SJCRH30 (cell line): ENCODE measurements at regions not wholly inside any gene's neighbourhood (a gene's known extent, or its start where the extent isn't known, plus 50 kb on each side); places are given as distances from the start of the nearest gene placed in this dataset.
"Not testable (repeated sequence)": the region's sequence is repeated elsewhere in the genome, so short reads cannot be mapped to it uniquely, and the experiment has no call there.

Source experiments
- DNase-seq, 2 experiments: peaks; one replicate each; pipeline ENCODE4 v3.0.0-alpha.2; 2015 to 2020
- H3K27ac ChIP-seq: fragments of 250-450 bp; sonication (Bioruptor Pico); 2 replicates; pipeline ENCODE4 v1.5.1; 2020; ENCODE audit warnings: mild to moderate bottlenecking, moderate library complexity
- H3K27me3 ChIP-seq: fragments of 250-450 bp; sonication (Bioruptor Pico); 2 replicates; pipeline ENCODE4 v1.5.1; 2020; ENCODE audit warnings: mild to moderate bottlenecking, moderate library complexity
- H3K36me3 ChIP-seq: fragments of 250-450 bp; sonication (Bioruptor Pico); 2 replicates; pipeline ENCODE4 v1.5.1; 2020; ENCODE audit warnings: mild to moderate bottlenecking, moderate library complexity
- H3K4me1 ChIP-seq: fragments of 250-450 bp; sonication (Bioruptor Pico); 2 replicates; pipeline ENCODE4 v1.5.1; 2020; ENCODE audit warnings: mild to moderate bottlenecking, moderate library complexity
- H3K4me3 ChIP-seq: fragments of 250-450 bp; sonication (Bioruptor Pico); 2 replicates; pipeline ENCODE4 v1.5.1; 2020; ENCODE audit warnings: mild to moderate bottlenecking, moderate library complexity
- H3K9me3 ChIP-seq: fragments of 250-450 bp; sonication (Bioruptor Pico); replicated peaks from 2 replicates; pipeline ENCODE4 v1.5.1; 2020; ENCODE audit warnings: mild to moderate bottlenecking, moderate library complexity

DNA sequence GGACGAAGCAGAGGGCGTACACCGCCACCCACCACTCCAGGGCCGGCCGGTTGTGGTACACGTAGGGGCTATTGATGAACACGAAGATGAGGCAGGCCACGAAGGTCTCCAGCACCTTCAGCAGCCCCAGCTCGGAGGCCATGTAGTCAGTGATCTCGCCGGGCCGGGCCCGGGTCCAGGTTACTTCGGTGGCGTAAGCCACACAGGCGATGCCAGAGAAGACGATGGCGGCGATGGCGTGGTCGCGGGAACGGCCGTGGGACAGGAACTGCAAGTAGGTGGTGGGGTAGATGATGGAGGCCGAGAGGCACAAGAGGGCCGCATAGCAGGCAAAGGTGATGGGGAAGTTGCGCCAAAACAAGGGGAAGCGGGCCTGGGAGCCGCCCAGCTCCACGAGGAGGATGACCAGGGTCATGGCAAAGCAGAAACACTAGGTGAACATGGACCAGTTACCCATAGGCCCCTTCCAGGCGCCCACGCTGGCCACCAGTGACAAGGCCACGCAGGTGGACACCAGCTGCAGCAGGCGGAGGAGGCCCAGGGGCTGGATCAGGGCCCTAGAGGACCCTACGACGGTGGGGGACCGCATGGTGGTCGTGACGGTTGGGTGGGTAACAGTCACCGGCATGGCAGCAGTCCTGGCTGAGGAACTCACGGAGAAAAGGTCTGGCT lies 128.4 kb upstream of the FAM98A start:
- no peaks in the 10 kb centered on the region for H3K4me1 ChIP-seq
- H3K27me3 ChIP-seq = no peaks in the 10 kb centered on the region
- H3K4me3 ChIP-seq = no peak overlapping the region
- DNase-seq = no peak
- no peaks in the 10 kb centered on the region for H3K36me3 ChIP-seq
- no peaks in the 10 kb centered on the region for H3K9me3 ChIP-seq
- H3K27ac ChIP-seq = no peak overlapping the region

DNA sequence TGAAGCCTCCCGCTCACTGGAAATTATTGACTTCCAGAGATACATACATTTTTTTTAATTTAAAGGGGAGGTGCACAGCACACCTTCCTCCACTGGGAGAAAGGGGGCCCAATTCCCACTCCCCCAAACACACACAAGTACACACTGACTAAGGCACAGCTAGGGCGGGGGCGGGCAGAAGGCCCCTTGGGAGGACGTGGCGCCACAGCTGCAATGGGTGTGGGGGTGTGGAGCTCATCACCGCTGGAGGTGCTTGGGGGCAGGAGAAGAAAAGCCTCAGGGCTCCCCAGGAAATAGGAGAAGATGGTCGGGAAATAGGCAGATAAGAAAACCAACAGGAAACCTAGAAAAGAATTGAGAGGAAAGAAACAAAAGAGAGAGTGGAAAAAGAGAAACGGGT lies 127.3 kb upstream of the FAM98A start:
- H3K27ac ChIP-seq = no peak overlapping the region
- H3K27me3 ChIP-seq = no peaks in the 10 kb centered on the region
- H3K9me3 ChIP-seq = no peaks in the 10 kb centered on the region
- no peaks in the 10 kb centered on the region for H3K36me3 ChIP-seq
- DNase-seq = no peak
- no peak overlapping the region for H3K4me3 ChIP-seq
- H3K4me1 ChIP-seq = no peaks in the 10 kb centered on the region

DNA sequence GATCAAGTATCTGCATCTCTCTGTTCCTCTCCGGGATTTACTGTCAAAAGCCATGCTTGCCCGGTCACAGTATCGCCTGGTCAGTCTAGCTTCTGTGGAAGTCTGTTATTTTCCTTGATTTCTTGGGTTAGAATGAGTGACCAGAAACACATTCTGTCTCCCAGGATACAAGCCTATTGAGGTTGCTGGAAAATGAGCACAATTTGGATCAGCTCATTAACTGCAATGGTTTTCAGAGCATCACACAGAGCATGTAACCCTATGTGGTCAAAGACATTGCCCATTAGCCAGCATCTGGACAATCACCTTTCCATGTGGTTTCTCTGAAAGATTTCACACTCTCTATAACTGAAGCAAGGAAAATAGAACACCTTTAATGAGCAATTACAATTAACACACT lies 124.2 kb upstream of the FAM98A start:
- Histone ChIP-seq H3K36me3 (no peaks in the 10 kb centered on the region), H3K9me3 (no peaks in the 10 kb centered on the region; the same call in 1 of the 2 replicates), H3K4me3 (no peak overlapping the region), H3K4me1 (no peaks in the 10 kb centered on the region), H3K27ac (no peak overlapping the region), H3K27me3 (no peaks in the 10 kb centered on the region)
- no peak for DNase-seq

DNA sequence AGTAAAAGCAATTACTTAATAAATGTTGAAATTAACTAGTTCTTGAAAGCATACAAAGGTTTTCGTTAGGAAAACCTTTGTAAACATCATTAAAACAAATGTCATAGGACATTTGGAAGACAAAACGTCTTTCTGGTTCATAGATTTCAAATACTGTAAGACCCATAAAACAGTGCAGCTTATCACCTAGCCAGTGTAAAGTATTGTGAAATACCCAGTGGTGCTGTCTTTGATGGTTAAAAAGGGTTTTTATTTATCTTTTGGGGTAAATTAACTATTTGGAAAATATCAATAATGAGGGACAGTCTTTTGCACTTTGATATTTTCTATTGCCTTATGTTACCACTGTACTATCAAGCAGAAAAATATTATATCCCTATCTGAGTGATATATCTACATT lies 120.0 kb upstream of the FAM98A start:
- Histone ChIP-seq H3K9me3 (no peaks in the 10 kb centered on the region; the same call in 1 of the 2 replicates), H3K4me1 (no peaks in the 10 kb centered on the region), H3K27ac (no peak overlapping the region), H3K27me3 (peaks cover 2% of the 10 kb centered on the region; the same call in 1 of the 2 replicates), H3K4me3 (no peak overlapping the region), H3K36me3 (no peaks in the 10 kb centered on the region)
- no peak for DNase-seq

DNA sequence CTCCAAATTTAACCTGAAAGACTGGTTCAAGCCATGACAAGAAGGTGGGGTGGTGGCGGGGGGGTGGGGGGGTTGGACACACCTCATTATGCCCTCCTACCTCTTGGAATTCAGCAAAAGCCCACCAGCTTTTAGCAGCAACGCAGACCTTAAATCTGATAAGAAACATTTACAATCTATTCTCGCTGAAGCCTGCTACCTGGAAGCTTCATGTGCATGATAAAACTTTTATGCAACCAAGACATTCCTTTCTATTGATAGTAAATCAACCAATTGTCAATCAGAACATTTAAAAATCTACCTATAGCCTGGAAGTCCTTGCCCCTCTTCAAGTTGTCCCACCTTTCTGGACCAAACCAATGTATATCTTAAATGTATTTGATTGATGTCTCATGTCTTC lies 113.6 kb upstream of the FAM98A start:
- no peaks in the 10 kb centered on the region for H3K36me3 ChIP-seq
- no peak overlapping the region for H3K4me3 ChIP-seq
- peaks cover 2% of the 10 kb centered on the region; the same call in 1 of the 2 replicates for H3K27me3 ChIP-seq
- no peaks in the 10 kb centered on the region for H3K9me3 ChIP-seq
- H3K27ac ChIP-seq = no peak overlapping the region
- no peak for DNase-seq
- H3K4me1 ChIP-seq = no peaks in the 10 kb centered on the region

DNA sequence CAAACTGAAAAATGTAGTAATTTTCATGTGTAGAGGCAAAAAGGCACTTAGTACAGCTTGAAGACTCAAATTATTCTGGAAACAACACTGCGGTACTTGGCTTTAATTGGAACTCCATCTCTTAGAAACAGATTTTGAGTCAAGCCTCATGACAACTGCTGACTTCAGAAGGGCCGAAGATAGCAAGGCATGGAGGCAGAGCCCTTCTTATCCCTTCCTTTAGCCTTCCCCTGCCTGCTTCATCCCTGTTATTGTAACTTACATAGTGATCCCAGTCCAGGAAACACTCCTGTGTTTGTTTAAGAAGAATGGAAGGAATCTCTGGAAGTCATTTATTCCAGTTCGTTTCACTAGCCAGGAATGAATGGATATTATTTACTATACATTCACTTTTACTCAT lies 110.9 kb upstream of the FAM98A start:
- H3K36me3 ChIP-seq = no peaks in the 10 kb centered on the region

DNA sequence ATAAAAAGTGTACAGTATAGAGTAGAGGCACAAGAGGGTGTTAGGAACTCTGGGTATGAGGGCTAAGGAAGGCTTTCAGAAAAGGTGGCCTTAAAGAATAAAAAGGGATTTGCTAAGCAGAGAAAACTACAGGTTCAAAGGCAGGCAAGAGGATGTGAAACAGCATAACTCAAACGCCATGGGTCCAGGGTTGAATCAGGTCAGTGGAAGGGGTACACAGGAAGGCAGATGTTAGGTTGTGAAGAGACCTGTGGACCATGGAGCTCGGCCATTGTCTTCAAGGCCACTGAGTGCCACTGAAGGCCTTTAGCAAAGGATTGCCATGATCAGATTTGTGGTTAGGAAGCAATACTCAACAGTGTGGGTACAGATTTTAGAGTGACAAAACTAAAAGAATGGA lies 108.2 kb upstream of the FAM98A start:
- Histone ChIP-seq H3K9me3 (no peaks in the 10 kb centered on the region; the same call in 1 of the 2 replicates), H3K36me3 (no peaks in the 10 kb centered on the region), H3K27me3 (no peaks in the 10 kb centered on the region), H3K27ac (no peak overlapping the region), H3K4me1 (no peaks in the 10 kb centered on the region), H3K4me3 (peak overlapping the region; percentile 43)
- DNase-seq = no peak

More for the DNA sequence above, 110.9 kb upstream of the FAM98A start:
- Histone ChIP-seq H3K4me1 (no peaks in the 10 kb centered on the region), H3K27me3 (no peaks in the 10 kb centered on the region), H3K27ac (no peak overlapping the region), H3K4me3 (no peak overlapping the region), H3K9me3 (no peaks in the 10 kb centered on the region)
- DNase-seq = no peak

DNA sequence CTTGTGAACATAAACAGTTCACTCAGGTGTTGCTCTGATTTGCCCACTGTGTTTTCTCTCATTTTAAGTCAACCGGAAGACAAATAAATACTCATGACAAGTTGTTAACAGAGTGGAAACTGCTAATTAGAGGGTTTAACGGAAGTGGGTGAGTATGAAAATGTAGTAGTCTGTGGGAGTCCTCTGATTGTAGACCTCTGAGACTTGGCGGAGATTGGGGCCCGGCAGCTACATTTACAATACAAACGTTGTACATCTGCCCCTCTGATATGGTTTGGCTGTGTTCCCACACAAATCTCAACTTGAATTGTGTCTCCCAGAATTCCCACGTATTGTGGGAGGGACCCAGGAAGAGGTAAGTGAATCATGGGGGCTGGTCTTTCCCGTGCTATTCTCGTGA lies 107.3 kb upstream of the FAM98A start:
- H3K36me3 ChIP-seq = no peaks in the 10 kb centered on the region
- no peaks in the 10 kb centered on the region; the same call in 1 of the 2 replicates for H3K9me3 ChIP-seq
- peak; percentile 50 to 58 for DNase-seq
- H3K27ac ChIP-seq = no peak overlapping the region
- no peaks in the 10 kb centered on the region for H3K27me3 ChIP-seq
- H3K4me3 ChIP-seq = peak overlapping the region; percentile 43
- no peaks in the 10 kb centered on the region for H3K4me1 ChIP-seq

DNA sequence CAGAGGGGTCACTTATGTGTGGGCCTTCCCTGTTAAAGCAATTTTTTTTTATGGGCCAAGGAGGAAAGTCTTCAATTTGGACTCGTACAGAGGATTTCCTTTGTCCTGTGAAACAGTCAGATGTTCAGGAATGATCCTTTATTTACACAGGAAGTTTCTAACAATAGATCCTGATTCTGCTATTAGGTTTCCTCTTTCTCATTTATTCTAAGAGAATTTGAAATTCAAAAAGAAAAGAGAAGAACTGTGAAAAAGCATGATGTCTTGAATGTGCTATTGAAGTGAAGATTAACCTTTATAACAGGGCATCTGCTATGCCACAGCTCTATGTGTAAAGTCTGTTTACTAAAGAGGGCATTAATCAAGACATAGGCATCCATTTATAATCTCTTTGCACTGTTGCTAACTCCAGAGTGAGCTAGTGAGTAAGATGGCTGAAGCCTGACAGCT lies 105.3 kb upstream of the FAM98A start:
- DNase-seq = no peak
- Histone ChIP-seq H3K9me3 (no peaks in the 10 kb centered on the region; the same call in 1 of the 2 replicates), H3K36me3 (no peaks in the 10 kb centered on the region), H3K27me3 (no peaks in the 10 kb centered on the region), H3K27ac (no peak overlapping the region), H3K4me1 (no peaks in the 10 kb centered on the region), H3K4me3 (no peak overlapping the region)

DNA sequence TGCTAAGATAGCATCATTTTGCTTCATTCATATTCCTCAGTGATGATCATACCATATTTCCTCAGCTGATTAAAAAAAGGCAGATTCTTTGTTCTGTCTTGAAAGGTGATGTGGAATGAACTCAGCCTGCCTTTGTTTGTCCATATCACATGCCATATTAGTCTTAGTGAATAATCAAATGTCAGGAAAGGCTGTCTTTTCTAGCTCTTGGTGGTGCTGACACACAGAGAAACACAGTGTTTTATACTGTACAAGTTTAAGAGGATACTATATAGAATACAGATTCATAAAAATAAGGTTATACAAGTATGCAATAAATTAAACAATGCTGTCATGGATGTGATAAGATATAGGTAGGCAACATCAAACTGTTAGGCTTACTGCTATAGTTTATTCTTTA lies 97.1 kb upstream of the FAM98A start:
- no peaks in the 10 kb centered on the region for H3K36me3 ChIP-seq
- no peak for DNase-seq

DNA sequence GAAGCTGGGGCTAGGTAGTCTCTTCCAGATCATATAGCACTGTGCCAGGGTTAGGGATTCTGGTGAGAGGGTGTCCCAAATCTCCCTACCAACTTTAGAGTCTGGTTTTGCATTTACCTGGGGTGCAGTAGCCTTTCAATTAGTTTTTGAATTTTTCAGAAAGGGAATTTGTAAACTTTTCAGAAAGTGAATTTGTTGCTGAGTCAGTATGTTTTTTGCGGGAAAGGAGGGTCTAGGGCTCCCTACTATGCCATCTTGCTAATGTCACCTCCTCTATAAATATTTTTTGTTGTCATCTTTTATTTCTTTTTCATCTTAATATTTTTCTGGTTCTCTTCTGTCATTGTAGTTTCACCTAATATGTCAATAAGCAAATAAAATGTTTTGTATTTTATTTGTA lies 95.8 kb upstream of the FAM98A start:
- H3K36me3 ChIP-seq = no peaks in the 10 kb centered on the region
- no peak overlapping the region for H3K27ac ChIP-seq
- no peaks in the 10 kb centered on the region for H3K27me3 ChIP-seq
- DNase-seq = no peak
- no peaks in the 10 kb centered on the region for H3K4me1 ChIP-seq
- H3K9me3 ChIP-seq = no peaks in the 10 kb centered on the region
- no peak overlapping the region for H3K4me3 ChIP-seq

More for the DNA sequence above, 97.1 kb upstream of the FAM98A start:
- Histone ChIP-seq H3K27me3 (no peaks in the 10 kb centered on the region), H3K4me3 (no peak overlapping the region), H3K27ac (no peak overlapping the region), H3K9me3 (no peaks in the 10 kb centered on the region), H3K4me1 (no peaks in the 10 kb centered on the region)

DNA sequence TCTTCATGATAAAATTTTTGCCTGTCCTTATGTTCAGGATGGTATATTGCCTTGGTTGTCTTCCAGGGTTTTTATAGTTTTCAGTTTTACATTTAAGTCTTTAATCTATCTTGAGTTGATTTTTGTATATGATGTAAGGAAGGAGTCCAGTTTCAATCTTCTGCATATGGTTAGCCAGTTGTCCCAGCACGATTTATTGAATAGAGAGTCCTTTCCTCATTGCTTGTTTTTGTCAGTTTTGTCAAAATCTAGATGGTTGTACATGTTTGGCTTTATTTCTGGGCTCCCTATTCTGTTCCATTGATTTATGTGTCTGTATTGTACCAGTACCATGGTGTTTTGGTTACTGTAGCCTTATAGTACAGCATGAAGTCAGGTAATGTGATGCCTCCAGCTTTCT lies 91.6 kb upstream of the FAM98A start:
- H3K27me3 ChIP-seq, H3K4me1 ChIP-seq, H3K27ac ChIP-seq: not testable (repeated sequence)

DNA sequence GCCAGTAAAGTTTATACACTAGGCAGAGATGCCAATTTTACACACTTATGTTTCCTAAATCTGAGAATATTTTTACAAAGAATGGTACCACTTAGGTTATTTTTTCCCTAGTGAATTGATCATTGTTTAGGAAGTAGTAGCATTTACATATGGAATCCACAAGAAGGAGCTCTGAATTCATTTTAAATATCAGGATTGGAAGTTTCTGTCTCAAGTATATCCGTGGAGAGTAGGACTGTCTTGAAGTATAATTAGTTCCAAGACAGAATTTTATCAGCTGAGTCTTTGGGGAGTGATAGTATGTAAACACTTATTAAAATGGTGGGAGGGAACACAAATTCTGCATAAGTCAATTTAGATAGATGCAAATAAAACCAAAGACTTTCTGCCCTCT lies 82.3 kb upstream of the FAM98A start:
- peak in 1 of 2 experiments; percentile 41 for DNase-seq
- H3K27me3 ChIP-seq = no peaks in the 10 kb centered on the region
- H3K9me3 ChIP-seq = peaks cover 3% of the 10 kb centered on the region; the same call in 1 of the 2 replicates
- no peaks in the 10 kb centered on the region for H3K36me3 ChIP-seq
- no peak overlapping the region for H3K4me3 ChIP-seq
- no peak overlapping the region for H3K27ac ChIP-seq
- H3K4me1 ChIP-seq = no peaks in the 10 kb centered on the region

More for the DNA sequence above, 91.6 kb upstream of the FAM98A start:
- not testable (repeated sequence) for H3K36me3 ChIP-seq, H3K4me3 ChIP-seq, DNase-seq
- H3K9me3 ChIP-seq = peaks cover 10% of the 10 kb centered on the region

DNA sequence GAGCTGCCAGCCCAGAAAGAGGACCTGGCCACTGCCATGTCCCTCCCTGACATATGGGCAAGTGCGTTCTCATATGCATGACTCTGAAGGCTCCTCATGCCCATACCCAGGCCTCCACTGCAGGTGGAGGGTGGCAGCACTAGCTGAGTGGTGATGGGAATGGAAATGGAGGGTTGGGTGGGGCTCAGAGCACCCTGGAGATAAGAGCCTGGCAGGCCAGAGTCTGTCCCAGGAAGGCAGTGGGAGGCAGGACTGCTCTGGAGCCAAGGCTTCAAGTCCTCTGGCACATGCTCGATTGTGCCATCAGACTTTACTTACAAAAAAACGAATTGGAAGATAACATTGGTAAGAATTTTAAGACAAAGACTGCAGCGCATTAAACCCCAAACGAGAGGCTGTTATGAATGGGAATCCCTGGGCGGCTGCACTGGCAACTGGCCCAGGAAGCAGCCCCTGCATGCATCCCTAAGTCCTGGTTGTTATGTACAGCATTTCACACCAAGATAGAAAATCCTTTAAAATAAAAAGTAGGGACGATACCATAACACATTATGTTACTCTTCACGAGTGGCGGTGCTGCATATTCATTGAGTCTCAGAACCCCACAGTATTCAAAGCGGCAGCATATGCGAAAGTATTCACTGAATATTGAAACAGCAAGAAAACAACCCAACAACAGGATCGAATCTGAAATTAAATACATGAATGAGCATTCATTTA lies 81.7 kb upstream of the FAM98A start:
- Histone ChIP-seq H3K36me3 (no peaks in the 10 kb centered on the region), H3K4me3 (no peak overlapping the region), H3K27me3 (no peaks in the 10 kb centered on the region), H3K4me1 (no peaks in the 10 kb centered on the region), H3K9me3 (no peaks in the 10 kb centered on the region), H3K27ac (no peak overlapping the region)
- no peak for DNase-seq

DNA sequence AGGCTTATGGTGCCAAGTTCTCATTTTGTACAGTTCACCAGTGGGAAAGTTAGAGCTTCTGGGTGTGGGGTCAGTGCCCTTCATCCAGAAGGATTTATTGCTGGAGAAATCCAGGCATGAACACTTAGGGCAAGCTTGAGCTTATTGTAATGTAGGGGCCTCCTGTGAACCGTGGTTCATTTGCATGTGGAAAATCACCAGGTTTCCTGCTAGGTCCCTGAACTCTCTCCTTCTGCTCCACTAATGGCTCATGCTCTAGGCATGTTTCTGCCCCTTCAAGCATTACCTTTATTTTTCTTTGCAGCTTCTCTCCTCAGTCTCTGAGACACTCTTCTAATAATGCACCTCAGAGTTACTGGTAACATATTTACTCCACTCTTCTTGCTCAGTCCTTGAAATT lies 79.3 kb upstream of the FAM98A start:
- no peaks in the 10 kb centered on the region for H3K9me3 ChIP-seq
- H3K27me3 ChIP-seq = no peaks in the 10 kb centered on the region
- H3K4me1 ChIP-seq = no peaks in the 10 kb centered on the region
- H3K36me3 ChIP-seq = no peaks in the 10 kb centered on the region
- no peak overlapping the region for H3K4me3 ChIP-seq
- no peak for DNase-seq
- H3K27ac ChIP-seq = no peak overlapping the region
